D721Med (cell line): ENCODE measurements at regions not wholly inside any gene's neighbourhood (a gene's known extent, or its start where the extent isn't known, plus 50 kb on each side); places are given as distances from the start of the nearest gene placed in this dataset.

ENCODE experiments used
- DNase-seq: peaks from one replicate; pipeline ENCODE4 v3.0.0; 2011; ENCODE audit warnings: low spot score; ENCODE audit not compliant: insufficient read length
- FAIRE-seq: peaks from 2 replicates; lab custom pipeline; 2011; peaks lifted over from hg19 to GRCh38; lab: Jason Lieb, UNC
- CTCF ChIP-seq: IDR thresholded peaks from 2 replicates; pipeline ENCODE4 v1.5.1; 2012; ENCODE audit warnings: mild to moderate bottlenecking, control low read depth; ENCODE audit not compliant: insufficient read depth; ENCODE audit errors: missing control alignments

DNA sequence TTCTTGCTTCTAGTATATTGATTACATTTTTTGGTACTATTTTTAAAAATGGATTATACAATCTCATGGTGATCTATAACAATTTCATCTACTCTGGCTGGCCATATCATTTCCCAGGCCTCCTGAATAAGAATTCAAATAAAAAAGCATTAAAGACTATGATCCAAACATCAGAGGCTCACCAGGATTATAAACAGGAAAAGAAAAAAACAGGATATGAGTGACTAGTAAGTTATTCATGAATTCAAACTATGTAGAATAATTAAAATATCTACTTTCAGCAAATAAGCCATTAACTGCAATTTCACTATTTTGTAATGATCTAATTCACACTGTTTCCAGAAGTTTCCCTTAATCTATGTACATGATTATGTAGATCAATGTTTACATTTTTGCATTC is 293.1 kb upstream of the CDH6 start:
- DNase-seq, result no peak
- no peak for TF ChIP-seq CTCF
- FAIRE-seq, result no peak

- no peak for TF ChIP-seq CTCF
- no peak for DNase-seq
- FAIRE-seq, result no peak
Observed at GRCh38 chr5:30894811-30895210, 298.7 kb upstream of the CDH6 start.

DNA sequence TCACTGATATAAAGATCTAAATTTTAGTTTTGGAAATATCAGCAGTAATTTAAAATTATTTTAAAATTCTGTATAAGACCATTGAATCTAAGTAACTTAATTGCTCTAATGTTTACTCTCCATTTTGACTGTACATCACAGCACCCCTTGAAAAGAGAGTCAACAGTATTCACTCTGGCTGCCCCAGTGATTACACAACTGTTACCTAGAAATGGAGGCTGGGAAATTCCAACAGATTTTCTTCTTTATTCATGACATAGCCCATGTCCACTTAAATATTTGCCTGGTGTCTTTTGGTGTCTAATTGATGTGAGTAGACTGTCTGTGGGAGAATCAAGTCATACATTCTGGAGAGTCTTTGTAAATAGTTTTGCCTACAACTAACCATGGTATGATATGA is 301.8 kb upstream of the CDH6 start:
- no peak for TF ChIP-seq CTCF
- FAIRE-seq, result no peak
- DNase-seq, result no peak

GRCh38 chr5:30890377-30890776 is 303.1 kb upstream of the CDH6 start:
- TF ChIP-seq CTCF, result no peak
- no peak for FAIRE-seq
- no peak for DNase-seq

DNA sequence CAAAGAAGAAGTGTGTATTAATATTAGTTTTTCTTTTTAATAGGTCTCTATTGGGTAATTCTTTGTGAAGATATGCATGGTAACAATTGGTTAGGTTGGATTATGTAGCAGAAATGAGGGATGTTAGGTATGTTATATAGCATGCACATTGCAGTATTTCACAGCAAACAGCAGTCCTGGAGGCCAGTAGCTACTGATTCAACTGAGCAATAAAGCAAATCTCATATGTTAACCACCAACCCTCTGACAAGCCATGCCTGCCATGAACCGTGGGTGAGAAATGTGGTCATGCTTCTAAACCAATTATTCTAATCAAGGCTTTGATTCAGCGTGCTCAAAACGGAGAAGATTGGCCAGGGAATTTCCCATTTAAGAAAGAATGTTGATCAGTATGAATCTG is 313.0 kb upstream of the CDH6 start:
- no peak for TF ChIP-seq CTCF
- FAIRE-seq (no peak), DNase-seq (no peak)

DNA sequence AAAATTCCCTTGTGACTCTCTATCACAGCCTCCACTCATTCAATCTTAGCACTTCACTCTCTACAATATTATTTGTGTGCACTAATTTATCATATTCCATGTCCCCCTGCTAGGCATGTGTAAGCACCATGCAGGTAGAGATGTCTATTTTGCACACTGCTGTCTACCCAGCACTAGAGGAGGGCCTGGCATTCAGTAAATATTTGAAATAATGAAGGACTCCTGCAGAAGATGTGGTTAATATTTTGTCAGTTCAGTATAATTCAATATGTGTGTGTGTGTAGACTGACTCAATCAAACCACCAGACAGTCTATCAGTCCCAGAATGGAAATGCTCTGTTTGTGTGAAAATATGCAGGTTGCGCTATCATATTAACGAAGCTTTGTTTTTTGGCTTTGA is 313.6 kb upstream of the CDH6 start:
- DNase-seq, result no peak
- TF ChIP-seq CTCF, result no peak
- FAIRE-seq, result no peak

DNA sequence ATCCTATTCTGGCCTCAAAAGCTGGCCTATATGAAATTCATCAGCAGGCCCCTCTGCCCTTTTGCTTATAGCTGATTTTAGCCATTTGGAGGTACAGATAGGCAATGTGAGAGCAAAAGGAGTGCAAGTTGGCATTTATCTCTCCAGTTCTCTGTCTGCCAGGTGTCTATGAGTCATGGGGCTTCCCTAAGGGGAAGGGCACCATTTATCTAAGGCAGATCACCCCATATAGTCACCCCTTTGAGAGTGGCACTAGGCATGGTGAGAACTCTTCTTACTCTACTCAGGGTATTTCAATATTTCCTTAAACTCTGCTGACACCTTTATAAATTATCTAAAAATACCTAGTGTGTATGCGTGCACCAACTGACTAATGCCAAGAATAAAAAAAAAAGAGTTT is 314.7 kb upstream of the CDH6 start:
- DNase-seq (no peak), FAIRE-seq (no peak)
- TF ChIP-seq CTCF, result no peak
